HCT116 (cell line): ENCODE measurements at regions not wholly inside any gene's neighbourhood (a gene's known extent, or its start where the extent isn't known, plus 50 kb on each side); places are given as distances from the start of the nearest gene placed in this dataset.

Experiments
- CTCF ChIP-seq, 3 experiments: fragments of 200-600 bp in 1 of 3; sonication (generic) in 1 of 3; IDR thresholded peaks in 2 of 3; conservative IDR thresholded peaks in 1 of 3; 2 replicates each; pipeline ENCODE4 v1.5.1; 2012 to 2017; ENCODE audit warnings: low read depth in 2 of 3, low read length in 2 of 3, antibody characterized with exemption in 1 of 3, borderline replicate concordance in 1 of 3, control low read depth in 1 of 3, mild to moderate bottlenecking in 1 of 3, mixed read lengths in 1 of 3, mixed run types in 1 of 3, moderate library complexity in 1 of 3; ENCODE audit not compliant: insufficient read depth in 1 of 3
- ELF1 ChIP-seq: IDR thresholded peaks from 2 replicates; pipeline ENCODE4 v1.6.1; 2012; ENCODE audit warnings: low read depth, borderline replicate concordance
- EZH2 ChIP-seq: fragments of 200-600 bp; sonication (generic); IDR thresholded peaks from 2 replicates; pipeline ENCODE4 v1.6.1; 2017; ENCODE audit warnings: antibody characterized with exemption, mixed run types
- FOSL1 ChIP-seq: IDR thresholded peaks from 2 replicates; pipeline ENCODE4 v1.6.1; 2012; ENCODE audit warnings: low read depth
- JUND ChIP-seq: IDR thresholded peaks from 2 replicates; pipeline ENCODE4 v1.6.1; 2012
- MAX ChIP-seq: IDR thresholded peaks from 2 replicates; pipeline ENCODE4 v1.6.1; 2012
- POLR2A ChIP-seq: IDR thresholded peaks from 2 replicates; pipeline ENCODE4 v1.7.0; 2011; ENCODE audit warnings: borderline replicate concordance; ENCODE audit not compliant: insufficient read depth, insufficient read length; ENCODE audit errors: extremely low read depth
- POLR2AphosphoS5 ChIP-seq: IDR thresholded peaks from 2 replicates; pipeline ENCODE4 v1.6.1; 2011; ENCODE audit warnings: mild to moderate bottlenecking, low read depth, low read length, moderate library complexity
- RAD21 ChIP-seq: IDR thresholded peaks from 2 replicates; pipeline ENCODE4 v1.6.1; 2012; ENCODE audit warnings: low read depth, mild to moderate bottlenecking
- REST ChIP-seq: IDR thresholded peaks from 2 replicates; pipeline ENCODE4 v1.6.1; 2012; ENCODE audit warnings: low read depth
- SIN3A ChIP-seq: IDR thresholded peaks from 2 replicates; pipeline ENCODE4 v1.6.1; 2012; ENCODE audit warnings: low read depth
- SRF ChIP-seq: IDR thresholded peaks from 2 replicates; pipeline ENCODE4 v1.6.1; 2012; ENCODE audit warnings: low read depth
- YY1 ChIP-seq: IDR thresholded peaks from 2 replicates; pipeline ENCODE4 v1.6.1; 2011; ENCODE audit warnings: low read length, low read depth, moderate library complexity, mild to moderate bottlenecking; ENCODE audit not compliant: insufficient replicate concordance; ENCODE audit errors: extremely low read depth
- ZFX ChIP-seq: fragments of 450-650 bp; IDR thresholded peaks from 2 replicates; pipeline ENCODE4 v1.6.1; 2017

- TF ChIP-seq EZH2 (no peak), YY1 (no peak), CTCF (IDR thresholded peaks at IDR 0.05 in 2 of 3, conservative IDR thresholded peaks at IDR 0.05 in 1 of 3; ENCODE audit: borderline replicate concordance in 1 of 3, insufficient read depth in 1 of 3, low read depth in 2 of 3, low read length in 2 of 3) (no peak), FOSL1 (no peak), MAX (no peak), REST (no peak), POLR2A (no peak), JUND (no peak), POLR2AphosphoS5 (no peak), SIN3A (no peak), ELF1 (no peak), ZFX (no peak), SRF (no peak), RAD21 (no peak)
Observed at GRCh38 chr6:91383207-91383606, 796.3 kb upstream of the MAP3K7 start.
